ENCODE measurements at regions not wholly inside any gene's neighbourhood (a gene's known extent, or its start where the extent isn't known, plus 50 kb on each side); places are given as distances from the start of the nearest gene placed in this dataset.
"Not testable (repeated sequence)": the region's sequence is repeated elsewhere in the genome, so short reads cannot be mapped to it uniquely, and the experiment has no call there.

DNA sequence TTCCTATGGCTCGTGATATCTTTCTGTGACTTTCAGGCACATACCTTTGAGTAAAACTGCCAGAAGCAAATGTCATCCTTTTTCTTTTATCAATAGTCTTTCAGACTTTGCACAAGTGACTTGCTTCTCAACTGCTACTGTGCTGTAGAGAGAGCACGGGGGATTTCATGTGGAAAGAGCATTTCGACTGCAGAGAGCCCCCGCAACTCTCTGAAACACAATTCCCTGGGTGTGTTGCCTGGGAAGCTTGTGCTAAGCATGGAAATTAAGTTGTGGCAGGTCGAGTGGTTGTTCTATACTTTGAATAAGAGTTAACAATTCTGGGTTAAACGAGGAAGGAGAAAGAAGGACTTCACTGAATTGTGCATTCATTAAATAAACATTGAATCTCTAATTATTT lies 659.1 kb downstream of the TDRD15 start:
- no peak for DNase-seq (ENCODE audit: low read depth)

DNA sequence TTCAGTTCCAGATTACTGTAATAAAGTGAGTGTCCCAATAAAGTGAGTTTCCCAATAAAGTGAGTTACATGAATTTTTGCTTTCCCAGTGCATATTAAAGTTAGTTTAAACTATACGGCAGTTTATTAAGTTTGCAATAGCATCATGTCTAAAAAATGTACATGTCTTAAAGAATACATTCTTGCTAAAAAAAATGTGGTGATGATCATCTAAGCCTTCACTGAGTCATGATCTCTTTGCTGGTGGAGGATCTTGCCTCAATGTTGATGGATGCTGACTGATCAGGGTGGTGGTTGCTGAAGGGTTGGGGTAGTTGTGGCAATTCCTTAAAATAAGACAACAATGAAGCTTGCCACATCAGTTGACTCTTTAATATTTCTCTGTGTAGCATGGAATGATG lies 664.2 kb downstream of the TDRD15 start:
- DNase-seq (ENCODE audit: low read depth), result no peak

DNA sequence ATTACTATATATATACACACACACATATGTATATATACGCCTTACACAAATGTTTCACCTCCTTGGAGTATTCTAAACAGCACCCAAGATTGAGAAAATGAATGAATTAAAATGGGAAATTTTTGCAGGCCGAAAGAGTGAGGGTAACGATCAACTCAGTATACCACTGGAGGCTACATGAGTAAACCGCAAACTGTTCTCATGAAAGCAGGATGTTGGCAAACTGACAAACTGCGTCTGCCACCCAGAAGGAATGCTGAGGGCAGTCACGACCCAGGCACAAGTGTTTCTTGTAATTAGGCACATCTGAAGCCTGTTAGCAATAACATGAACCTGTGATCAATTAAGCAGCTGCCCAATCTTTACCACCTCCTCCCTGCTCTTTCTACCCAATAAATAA lies 666.5 kb downstream of the TDRD15 start:
- DNase-seq (ENCODE audit: low read depth), result not testable (repeated sequence)

DNA sequence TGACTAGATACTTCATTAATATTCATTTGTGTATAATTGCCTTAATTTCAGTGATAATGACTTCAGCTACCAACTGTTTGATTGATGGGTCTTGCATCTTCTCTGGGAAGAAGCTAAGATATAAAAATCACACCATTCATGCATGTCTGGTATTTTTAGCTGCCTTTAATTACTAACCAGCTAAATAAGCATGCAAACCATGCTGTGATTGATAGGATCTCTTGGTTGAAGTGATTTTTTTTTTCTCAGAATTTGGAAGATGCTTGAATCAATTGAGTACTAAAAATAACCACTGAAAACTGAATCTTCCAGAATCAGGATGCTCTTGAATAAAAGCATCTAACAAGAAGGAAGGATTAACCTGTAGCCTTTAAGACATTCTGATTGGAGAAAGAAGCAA lies 668.8 kb downstream of the TDRD15 start:
- no peak for DNase-seq (ENCODE audit: low read depth)

DNA sequence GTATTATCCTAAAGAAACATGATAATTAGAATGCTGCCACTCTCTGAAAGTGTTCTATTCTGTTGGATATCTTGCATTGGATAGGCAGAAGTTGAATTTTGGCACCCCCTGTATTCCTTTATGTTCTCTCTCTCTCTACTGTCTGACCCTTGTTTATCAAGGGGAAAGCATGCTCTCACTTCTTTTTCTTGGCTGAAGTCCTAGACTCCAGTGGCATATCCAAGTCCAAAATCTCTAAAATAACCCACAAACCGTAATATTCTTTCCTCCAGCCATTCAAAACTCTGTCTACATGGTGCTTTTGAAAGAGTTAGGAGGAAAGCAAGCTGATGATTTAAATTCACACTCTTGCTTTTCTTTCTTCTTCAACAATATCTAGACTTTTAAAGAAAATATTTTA lies 669.7 kb downstream of the TDRD15 start:
- no peak for DNase-seq (ENCODE audit: low read depth)

DNA sequence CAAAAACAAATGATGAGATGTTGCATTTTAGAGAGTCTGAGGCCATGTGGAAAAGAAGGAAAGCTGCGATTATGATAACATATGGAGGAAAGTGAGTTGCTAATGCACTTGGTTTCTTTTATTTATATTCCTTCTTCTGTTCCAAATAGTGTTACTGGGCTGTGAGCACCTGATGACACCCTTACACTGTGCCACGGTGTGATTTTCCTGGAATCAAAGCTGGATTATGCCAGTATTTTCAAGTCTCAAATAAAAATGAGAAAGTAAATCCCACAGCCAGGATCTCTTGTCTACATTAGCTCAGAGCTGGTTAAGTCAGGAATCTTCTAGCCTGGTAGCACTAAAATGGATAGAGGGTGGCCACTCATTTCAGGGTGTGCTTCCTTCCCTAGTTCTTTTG lies 670.8 kb downstream of the TDRD15 start:
- DNase-seq (ENCODE audit: low read depth), result no peak

DNA sequence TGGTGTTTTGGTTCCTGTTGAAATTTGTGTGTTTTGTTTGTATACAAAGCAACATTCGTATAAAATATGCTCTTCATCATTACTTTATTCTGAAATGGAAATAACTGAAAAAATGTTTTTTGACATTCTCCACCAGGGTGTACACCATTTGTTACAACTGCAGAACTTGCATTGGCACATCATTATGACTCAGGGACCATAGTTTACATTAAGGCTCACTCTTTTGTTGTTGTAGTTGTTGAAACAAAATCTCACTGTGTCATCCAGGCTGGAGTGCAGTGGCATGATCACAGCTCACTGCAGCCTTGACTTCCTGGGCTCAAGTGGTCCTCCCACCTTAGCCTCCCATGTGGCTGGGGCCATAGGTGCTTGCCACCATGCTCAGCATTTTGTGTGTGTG lies 676.6 kb downstream of the TDRD15 start:
- no peak for DNase-seq (ENCODE audit: low read depth)

DNA sequence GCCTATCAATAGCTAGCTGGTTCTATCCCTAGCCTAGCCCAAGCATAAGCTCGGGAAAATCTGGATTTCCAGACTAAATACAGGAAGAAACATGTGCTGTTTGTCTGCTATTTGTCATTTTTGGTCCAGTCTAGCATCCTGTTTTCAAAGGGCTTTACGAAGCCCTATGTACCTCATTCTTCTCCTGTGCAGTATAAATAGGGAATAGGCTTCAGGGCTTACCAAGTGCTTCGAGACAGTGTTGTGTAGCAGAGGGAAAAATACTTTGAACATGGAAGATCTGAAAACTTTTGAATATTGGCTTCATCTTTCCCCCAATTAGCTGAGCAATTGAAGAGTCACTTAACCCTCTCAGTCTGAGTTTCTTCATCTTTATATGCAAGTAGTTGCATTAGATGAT lies 679.8 kb downstream of the TDRD15 start:
- no peak for DNase-seq (ENCODE audit: low read depth)

DNA sequence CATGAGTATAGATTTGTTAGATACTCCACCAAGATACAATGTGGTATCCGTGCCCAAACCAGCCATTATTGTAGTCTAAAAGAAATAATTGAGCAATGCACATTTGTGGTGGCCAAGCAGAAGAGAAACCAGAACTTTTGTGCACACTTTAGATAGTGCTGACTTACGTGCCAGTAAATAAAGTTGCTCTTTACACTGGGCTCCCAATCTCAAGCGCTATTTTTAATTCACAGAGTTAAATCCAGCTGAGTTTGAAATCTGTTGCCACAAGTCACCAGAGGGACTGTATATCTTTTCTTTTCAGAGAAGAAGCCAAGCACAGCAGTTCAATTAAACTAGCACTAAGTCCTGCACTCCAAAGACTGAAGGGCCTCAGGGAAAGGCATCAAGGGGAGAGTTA lies 680.4 kb downstream of the TDRD15 start:
- DNase-seq (ENCODE audit: low read depth), result no peak

DNA sequence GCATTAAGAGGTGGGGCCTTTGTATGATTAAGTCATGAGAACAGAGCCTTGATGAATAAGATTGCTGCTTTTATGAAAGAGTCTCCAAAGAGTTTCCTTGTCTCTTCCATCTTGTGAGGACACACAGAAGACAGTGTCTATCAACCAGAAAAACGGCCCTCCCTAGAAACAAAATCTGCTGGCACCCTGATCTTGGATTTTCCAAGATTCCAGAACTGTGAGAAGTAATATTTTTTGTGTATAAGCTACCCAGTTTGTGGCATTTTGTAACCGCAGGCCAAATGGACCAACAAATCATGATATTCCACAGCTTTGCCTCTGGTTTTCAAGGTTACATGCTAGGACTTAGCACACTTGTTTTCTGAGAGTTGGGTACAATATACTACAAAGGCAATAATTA lies 687.8 kb downstream of the TDRD15 start:
- no peak for DNase-seq (ENCODE audit: low read depth)

DNA sequence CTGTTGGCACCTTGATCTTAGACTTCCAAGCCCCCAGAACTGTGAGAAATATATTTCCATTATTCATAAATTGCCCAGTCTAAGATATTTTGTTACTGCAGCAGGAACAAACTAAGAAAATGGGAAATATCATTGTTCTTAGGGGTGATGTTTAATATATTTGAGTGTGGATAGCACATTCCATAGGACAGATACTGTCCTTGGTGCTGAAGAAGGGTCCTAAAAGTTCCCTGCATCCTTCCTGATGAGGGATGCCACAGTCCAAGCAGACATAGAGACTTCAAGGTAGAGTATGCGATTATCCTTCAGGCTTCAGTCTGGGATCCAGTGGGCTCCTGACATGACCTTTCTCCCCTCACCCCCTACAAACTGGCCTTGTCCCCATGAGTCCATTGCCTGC lies 689.0 kb downstream of the TDRD15 start:
- DNase-seq (ENCODE audit: low read depth), result no peak

DNA sequence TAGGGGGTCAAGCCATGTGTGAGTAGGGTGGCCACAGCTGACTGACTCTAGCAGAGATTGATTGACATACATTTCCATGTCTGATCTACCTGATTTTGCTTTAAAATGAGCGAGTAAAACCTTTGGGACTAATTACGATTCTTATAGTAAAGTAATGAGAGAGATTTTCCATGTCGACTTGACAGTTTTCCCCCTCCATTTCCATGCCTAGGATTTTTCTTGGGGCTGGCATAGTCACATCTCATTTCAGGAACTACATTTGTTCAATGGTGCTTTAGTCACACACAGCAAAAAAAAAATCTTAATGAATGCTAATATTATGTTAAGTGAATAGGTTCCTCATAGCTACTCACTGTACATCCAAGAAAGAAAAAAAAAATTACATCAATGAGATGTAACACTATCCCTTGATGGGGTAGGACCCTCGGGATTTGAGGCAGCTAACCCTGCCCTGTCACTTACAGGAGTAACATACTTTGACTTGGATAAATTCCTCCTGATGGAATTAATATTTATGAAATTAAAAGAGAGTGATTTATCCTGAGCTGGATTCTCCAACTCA lies 690.9 kb downstream of the TDRD15 start:
- no peak for DNase-seq (ENCODE audit: low read depth)

DNA sequence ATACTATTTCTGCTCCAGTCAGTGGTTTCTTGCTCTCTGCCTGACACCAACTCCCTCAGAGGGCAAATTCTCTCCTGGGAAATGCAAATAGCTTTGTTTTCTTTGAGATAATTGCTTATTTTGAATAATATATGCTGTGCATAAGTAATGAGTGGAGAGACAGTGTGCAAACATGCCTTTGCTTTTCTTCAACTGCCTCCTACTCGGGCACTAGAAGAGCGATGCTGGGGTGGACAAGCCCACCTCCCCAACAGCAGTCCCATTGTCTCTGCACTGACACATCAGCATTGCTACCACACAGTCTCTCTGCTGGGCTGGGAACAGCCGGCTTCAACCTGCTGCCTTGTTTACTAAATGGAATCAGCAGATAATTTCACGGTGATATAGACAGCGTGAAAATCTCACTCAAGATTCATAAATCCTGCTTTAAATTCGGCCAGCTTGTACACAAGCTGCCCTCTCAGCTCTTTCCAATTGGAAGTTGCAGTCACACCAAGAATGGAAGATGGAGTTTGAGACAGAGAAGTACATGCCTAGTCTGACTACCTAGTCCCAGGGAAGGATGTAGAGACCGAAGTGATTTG lies 694.5 kb downstream of the TDRD15 start:
- DNase-seq (ENCODE audit: low read depth), result no peak

DNA sequence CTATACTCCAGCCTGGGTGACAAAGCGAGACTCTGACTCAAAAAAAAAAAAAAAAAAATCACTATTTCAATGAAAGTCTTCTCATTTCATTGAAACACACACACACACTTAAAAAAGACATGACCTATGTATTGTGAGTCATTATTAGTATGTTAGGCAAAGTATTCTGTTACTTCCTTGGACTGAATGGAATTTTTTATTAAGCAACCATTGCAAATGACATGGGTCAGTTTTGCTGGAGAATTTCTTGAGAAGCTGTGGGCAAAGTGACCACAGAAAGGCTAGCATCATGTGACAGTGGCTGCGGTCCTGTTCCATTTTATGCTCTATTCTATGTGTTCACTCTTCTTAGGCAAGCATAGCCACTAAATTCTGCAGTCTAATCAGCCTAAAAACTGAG lies 695.7 kb downstream of the TDRD15 start:
- DNase-seq (ENCODE audit: low read depth), result no peak

DNA sequence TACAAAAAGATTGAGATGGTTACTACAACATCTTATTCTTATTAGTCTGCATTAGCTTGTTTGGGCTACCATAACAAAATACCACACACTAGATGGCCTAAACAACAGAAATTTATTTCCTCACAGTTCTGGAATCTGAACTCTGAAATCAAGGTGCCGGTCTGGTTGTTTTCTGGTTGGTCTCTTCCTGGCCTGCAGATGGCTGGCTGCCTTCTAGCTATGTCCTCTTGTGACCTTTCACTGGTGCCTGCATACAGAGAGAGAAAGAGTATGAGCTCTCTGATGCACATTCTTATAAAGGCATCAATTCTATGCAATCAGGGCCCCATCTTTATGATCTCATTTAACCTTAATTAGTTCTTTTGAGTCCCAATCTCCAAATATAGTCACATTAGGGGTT lies 696.5 kb downstream of the TDRD15 start:
- no peak for DNase-seq (ENCODE audit: low read depth)

DNA sequence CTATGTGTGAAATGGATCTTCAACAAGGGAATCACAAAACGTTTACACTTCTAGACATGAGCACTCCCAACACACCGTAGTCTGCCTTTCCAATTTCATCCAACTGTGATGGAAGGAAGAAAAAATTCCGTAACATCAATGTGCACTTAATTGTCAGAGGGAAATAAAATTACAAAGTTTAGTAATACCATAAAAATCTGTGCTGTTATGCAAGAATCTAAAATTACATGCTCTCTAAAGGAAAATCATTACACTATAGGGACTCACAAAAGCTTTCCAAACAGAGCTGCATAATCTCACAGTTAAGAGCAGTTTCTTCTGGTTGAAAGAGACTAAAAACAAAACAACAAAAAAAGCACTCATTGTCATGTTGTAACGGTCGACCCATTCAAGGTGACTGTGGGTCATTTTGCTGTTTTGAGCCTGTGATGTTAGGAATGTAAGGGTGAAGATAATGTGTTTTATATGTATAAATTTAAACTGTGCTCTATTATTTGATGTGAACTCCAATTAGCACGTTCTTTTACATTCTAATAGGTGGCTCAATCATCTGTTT lies 698.0 kb downstream of the TDRD15 start:
- no peak for DNase-seq (ENCODE audit: low read depth)

DNA sequence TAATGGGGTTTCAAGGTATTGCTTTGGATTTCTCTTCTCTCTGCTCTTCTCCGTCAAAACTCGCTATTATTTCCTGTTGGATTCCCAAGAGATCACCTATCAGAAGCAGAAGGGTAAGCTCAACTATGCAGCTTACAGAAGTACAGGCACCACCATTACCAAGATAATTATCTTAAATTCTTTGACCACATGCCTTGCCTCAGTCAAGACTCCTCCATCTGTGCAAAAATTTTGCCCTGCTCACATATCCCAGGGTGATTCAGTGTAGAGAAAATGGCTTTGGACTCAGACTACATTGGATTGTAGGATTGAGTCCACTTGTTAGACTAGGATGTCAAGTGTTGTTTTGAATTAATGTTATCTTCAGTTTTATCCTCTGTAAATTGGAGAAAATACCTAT lies 698.7 kb downstream of the TDRD15 start:
- DNase-seq (ENCODE audit: low read depth), result no peak

DNA sequence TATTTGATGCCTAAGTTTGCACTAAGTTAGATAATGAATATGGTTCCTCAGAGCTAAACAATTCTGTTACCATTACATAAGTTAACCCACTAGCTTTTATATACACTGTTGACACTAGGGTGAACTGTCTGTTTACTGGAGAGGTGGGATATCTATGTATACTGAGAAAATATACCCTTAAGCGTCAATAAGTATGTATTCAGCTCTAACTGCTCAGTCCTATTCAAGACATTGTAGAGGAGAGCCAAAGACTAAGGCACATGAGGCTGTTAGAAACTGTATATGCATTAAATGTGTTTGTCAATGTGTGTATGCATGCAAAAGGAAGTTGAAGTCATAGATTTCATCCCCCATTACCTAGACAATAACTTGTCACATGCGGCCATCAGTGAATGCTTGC lies 710.0 kb downstream of the TDRD15 start:
- no peak for DNase-seq (ENCODE audit: low read depth)

DNA sequence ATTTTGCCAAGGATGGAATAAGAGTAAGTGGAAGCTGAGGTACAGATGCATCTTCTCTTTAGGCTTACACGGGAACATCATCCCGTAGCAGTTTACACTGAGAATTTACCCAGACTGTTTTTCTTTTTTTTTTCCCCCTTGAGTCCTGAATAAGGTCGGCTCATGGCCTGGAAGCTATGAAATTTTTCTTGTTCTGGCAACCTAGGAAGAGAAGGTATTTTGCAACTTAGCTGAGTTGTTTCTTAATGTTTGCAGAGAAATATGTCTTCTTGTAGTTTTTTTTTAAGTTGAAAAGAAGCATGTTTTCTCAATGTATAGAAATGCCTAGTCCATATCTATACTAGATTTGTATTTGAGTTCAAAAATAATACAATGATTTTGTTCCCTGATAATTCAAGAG lies 712.5 kb downstream of the TDRD15 start:
- no peak for DNase-seq (ENCODE audit: low read depth)

DNA sequence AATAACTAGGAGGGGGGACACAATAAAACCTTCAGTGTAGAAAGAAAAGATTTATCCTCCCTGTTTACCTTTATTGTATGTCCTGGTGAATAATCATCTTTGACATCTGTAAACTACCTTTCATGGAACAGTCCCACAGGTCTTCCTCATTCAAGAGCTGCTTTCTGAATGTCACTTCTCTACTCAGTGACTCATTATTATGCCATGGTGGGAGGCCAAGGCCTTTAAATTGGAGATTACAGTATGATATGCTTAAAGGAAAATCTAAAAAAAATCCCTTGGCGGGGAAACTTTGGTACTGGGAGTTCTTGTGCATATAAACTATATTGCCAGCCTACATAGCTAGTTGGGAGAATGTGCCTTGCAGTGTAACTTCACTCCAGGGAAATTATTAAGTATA lies 713.0 kb downstream of the TDRD15 start:
- DNase-seq (ENCODE audit: low read depth), result no peak

DNA sequence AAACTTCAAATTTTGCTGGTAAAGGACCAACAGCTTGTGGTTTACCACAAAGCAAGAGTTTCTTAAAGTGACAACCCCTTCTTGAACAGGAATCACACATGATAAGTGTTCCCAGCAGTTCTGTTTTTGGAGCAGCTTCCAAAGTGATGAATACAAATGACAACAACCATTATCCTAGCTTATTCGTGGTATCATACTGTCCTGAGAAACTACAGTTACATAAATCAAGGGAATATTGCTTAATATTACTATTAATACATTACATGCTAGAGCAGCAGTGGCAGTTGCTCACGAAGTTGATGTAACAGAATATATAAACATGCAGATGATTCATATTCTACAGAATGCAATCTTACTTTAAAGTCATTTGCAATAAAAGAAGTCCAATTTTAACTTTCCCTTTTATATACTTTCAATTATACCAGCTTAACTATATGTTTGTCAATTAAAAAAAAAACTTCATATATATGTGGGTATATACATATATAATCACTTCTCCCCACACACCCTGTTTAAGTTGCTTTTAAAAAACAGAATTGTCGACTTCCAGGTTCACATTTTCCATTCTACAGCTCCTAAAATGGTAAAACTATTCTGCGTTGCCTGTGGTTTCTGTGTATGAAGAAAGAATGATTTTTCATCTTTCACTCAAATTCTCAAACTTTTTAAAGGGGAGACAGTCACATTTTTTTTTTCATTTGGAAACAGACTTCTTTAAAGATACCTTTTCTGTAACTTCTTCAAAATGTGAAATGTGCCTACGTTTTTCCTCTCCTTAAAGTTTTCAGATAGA lies 713.6 kb downstream of the TDRD15 start:
- no peak for DNase-seq (ENCODE audit: low read depth)

DNA sequence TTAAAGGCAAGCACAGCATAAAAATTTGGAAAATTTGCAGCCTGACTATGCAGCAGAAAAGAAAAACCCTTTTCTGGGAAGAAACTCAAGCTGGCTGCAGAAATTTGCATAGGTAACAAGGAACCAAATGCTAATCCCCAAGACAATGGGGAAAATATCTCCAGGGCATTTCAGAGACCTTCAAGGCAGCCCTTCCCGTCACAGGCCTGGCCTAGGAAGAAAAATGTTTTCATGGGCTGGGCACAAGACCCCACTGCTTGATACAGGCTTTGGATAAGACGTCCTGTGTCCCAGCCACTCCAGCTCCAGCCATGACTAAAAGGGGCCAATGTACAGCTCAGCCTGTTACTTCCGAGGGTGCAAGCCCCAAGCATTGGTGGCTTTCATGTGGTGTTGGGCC lies 717.6 kb downstream of the TDRD15 start:
- DNase-seq (ENCODE audit: low read depth), result no peak

DNA sequence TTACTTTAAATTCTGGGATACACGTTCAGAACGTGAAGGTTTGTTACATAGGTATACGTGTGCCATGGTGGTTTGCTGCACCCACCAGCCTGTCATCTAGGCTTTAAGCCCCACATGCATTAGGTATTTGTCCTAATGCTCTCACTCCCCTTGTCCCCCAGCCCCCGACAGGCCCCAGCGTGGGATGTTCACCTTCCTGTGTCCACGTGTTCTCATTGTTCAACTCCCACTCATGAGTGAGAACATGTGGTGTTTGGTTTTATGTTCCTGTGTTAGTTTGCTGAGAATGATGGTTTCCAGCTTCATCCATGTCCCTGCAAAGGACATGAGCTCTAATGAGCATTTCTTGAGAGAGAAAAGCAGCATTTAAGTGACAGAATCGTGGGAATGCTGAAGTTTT lies 726.6 kb downstream of the TDRD15 start:
- not testable (repeated sequence) for DNase-seq (ENCODE audit: low read depth)

DNA sequence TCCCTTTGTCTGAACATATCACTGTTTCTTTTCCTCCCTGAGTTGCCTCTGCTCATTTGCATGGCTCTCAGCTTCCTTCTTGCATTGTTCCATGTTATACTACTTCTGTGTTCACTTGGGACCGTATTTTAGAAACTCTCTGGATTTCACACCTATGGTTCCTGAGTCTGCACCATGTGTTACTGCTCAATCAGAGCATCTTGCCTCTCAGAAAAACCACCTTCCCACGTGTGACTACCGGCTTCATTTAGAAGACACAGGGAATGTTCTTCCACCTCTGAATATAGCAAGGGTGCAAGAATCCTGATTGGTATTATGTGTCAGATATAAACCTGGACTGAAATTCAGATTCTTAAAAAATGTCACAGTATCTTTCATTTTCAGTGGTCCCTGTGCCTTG lies 731.2 kb downstream of the TDRD15 start:
- DNase-seq (ENCODE audit: low read depth), result no peak
